Mesodermal cell (in vitro differentiated cells): ENCODE measurements at regions not wholly inside any gene's neighbourhood (a gene's known extent, or its start where the extent isn't known, plus 50 kb on each side); places are given as distances from the start of the nearest gene placed in this dataset.

Source experiments
- H3K27ac ChIP-seq: 2 replicates; pipeline ENCODE4 v1.7.0; 2013; ENCODE audit warnings: mild to moderate bottlenecking, low read depth, low read length, moderate library complexity; ENCODE audit not compliant: severe bottlenecking
- H3K36me3 ChIP-seq: 2 replicates; pipeline ENCODE4 v1.7.1; 2013; ENCODE audit warnings: mild to moderate bottlenecking, low read length, moderate library complexity; ENCODE audit not compliant: control insufficient read depth, insufficient read depth
- H3K4me1 ChIP-seq: one replicate; pipeline ENCODE4 v1.7.1; 2013; ENCODE audit warnings: mild to moderate bottlenecking, low read length; ENCODE audit not compliant: insufficient read depth, control insufficient read depth, poor library complexity, severe bottlenecking
- H3K4me3 ChIP-seq: 2 replicates; pipeline ENCODE4 v1.7.0; 2013; ENCODE audit warnings: low read length, control low read depth, mild to moderate bottlenecking; ENCODE audit not compliant: insufficient read depth, poor library complexity, severe bottlenecking; ENCODE audit errors: extremely low read depth
- H3K9me3 ChIP-seq: 2 replicates; pipeline ENCODE4 v1.7.1; 2013; ENCODE audit warnings: mild to moderate bottlenecking, low read length, moderate library complexity; ENCODE audit not compliant: control insufficient read depth
- WGBS, 2 experiments: methylation state at CpG; one replicate each; pipeline ENCODE4 v1.1.5; 2013; ENCODE audit warnings: missing lambda C conversion rate in 2 of 2; ENCODE audit not compliant: insufficient coverage in 2 of 2; 5-methylcytosine and 5-hydroxymethylcytosine counted together

GRCh38 chr5:82760856-82761255 lies 316.3 kb downstream of the TMEM167A start:
- H3K36me3 ChIP-seq = no peaks in the 10 kb centered on the region
- no peak overlapping the region for H3K27ac ChIP-seq
- WGBS, 2 experiments = 77 to 87% methylated on average over 7 of the region's 10 CpGs
- peaks cover 5% of the 10 kb centered on the region for H3K9me3 ChIP-seq
- H3K4me3 ChIP-seq = no peak overlapping the region
- no peaks in the 10 kb centered on the region for H3K4me1 ChIP-seq

GRCh38 chr5:82758881-82759280 lies 318.3 kb downstream of the TMEM167A start:
- Histone ChIP-seq H3K9me3 (peaks cover 5% of the 10 kb centered on the region), H3K4me3 (no peak overlapping the region), H3K36me3 (no peaks in the 10 kb centered on the region), H3K27ac (no peak overlapping the region), H3K4me1 (no peaks in the 10 kb centered on the region)
- 85 to 90% methylated on average over 2 of the region's 3 CpGs for WGBS, 2 experiments

- Histone ChIP-seq H3K27ac (no peak overlapping the region), H3K4me1 (no peaks in the 10 kb centered on the region), H3K36me3 (no peaks in the 10 kb centered on the region), H3K9me3 (no peaks in the 10 kb centered on the region), H3K4me3 (no peak overlapping the region)
- no CpG with 5 or more reads among the region's 3 CpGs for WGBS, 2 experiments
Measured at GRCh38 chr5:82754759-82755158, 322.4 kb downstream of the TMEM167A start.

- Histone ChIP-seq H3K27ac (no peak overlapping the region), H3K4me3 (no peak overlapping the region), H3K9me3 (no peaks in the 10 kb centered on the region), H3K36me3 (no peaks in the 10 kb centered on the region), H3K4me1 (no peaks in the 10 kb centered on the region)
- 83 to 91% methylated on average over 1 to 2 of the region's 3 CpGs for WGBS, 2 experiments
Measured at GRCh38 chr5:82754036-82754746, 323.0 kb downstream of the TMEM167A start.

GRCh38 chr5:82753374-82753773 lies 323.8 kb downstream of the TMEM167A start:
- WGBS, 2 experiments = no CpG with 5 or more reads among the region's 1 CpG
- H3K4me1 ChIP-seq = no peaks in the 10 kb centered on the region
- no peak overlapping the region for H3K27ac ChIP-seq
- no peaks in the 10 kb centered on the region for H3K9me3 ChIP-seq
- H3K36me3 ChIP-seq = no peaks in the 10 kb centered on the region
- H3K4me3 ChIP-seq = no peak overlapping the region

- no peak overlapping the region for H3K4me3 ChIP-seq
- H3K36me3 ChIP-seq = no peaks in the 10 kb centered on the region
- no peak overlapping the region for H3K27ac ChIP-seq
- H3K4me1 ChIP-seq = no peaks in the 10 kb centered on the region
- H3K9me3 ChIP-seq = no peaks in the 10 kb centered on the region
- WGBS, 2 experiments = 76 to 77% methylated on average over 1 to 5 of the region's 5 CpGs
Measured at GRCh38 chr5:82749461-82749820, 327.8 kb downstream of the TMEM167A start.

GRCh38 chr5:82748688-82749460 lies 328.3 kb downstream of the TMEM167A start:
- 57 to 63% methylated on average over 1 of the region's 8 CpGs for WGBS, 2 experiments
- no peak overlapping the region for H3K27ac ChIP-seq
- no peak overlapping the region for H3K4me3 ChIP-seq

GRCh38 chr5:82747986-82748385 lies 329.2 kb downstream of the TMEM167A start:
- no peaks in the 10 kb centered on the region for H3K4me1 ChIP-seq
- WGBS, 2 experiments = 89 to 96% methylated on average over 2 of the region's 2 CpGs
- H3K4me3 ChIP-seq = no peak overlapping the region
- no peaks in the 10 kb centered on the region for H3K9me3 ChIP-seq
- H3K27ac ChIP-seq = no peak overlapping the region
- H3K36me3 ChIP-seq = no peaks in the 10 kb centered on the region

More at GRCh38 chr5:82748688-82749460, 328.3 kb downstream of the TMEM167A start:
- Histone ChIP-seq H3K9me3 (no peaks in the 10 kb centered on the region), H3K36me3 (no peaks in the 10 kb centered on the region), H3K4me1 (no peaks in the 10 kb centered on the region)

GRCh38 chr5:82745016-82745415 lies 332.2 kb downstream of the TMEM167A start:
- WGBS, 2 experiments = 100% methylated on average over 1 to 2 of the region's 2 CpGs

GRCh38 chr5:82738681-82739269 lies 338.4 kb downstream of the TMEM167A start:
- 85 to 90% methylated on average over 3 to 4 of the region's 6 CpGs for WGBS, 2 experiments
- Histone ChIP-seq H3K27ac (no peak overlapping the region), H3K4me3 (no peak overlapping the region)

More at GRCh38 chr5:82745016-82745415, 332.2 kb downstream of the TMEM167A start:
- Histone ChIP-seq H3K36me3 (no peaks in the 10 kb centered on the region), H3K4me3 (no peak overlapping the region), H3K27ac (no peak overlapping the region), H3K4me1 (no peaks in the 10 kb centered on the region), H3K9me3 (no peaks in the 10 kb centered on the region)

More at GRCh38 chr5:82738681-82739269, 338.4 kb downstream of the TMEM167A start:
- H3K4me1 ChIP-seq = peaks cover 8% of the 10 kb centered on the region
- H3K36me3 ChIP-seq = no peaks in the 10 kb centered on the region
- no peaks in the 10 kb centered on the region for H3K9me3 ChIP-seq
